Stimulated activated CD8-positive, alpha-beta memory T cell treated with anti-CD3 and anti-CD28 coated beads, Interleukin-7, amount 100 ng/mL, for 24 hours (primary cell): ENCODE measurements at regions not wholly inside any gene's neighbourhood (a gene's known extent, or its start where the extent isn't known, plus 50 kb on each side); places are given as distances from the start of the nearest gene placed in this dataset.

Experiments
- DNase-seq: peaks from one replicate; pipeline ENCODE4 v3.0.0-alpha.2; 2020; ENCODE audit warnings: low read depth

GRCh38 chr11:33411751-33412150 lies 154.6 kb downstream of the HIPK3 start:
- no peak for DNase-seq

GRCh38 chr11:33410086-33410765 lies 153.0 kb downstream of the HIPK3 start:
- no peak for DNase-seq
